Neural progenitor cell (in vitro differentiated cells): ENCODE measurements at regions not wholly inside any gene's neighbourhood (a gene's known extent, or its start where the extent isn't known, plus 50 kb on each side); places are given as distances from the start of the nearest gene placed in this dataset.

Experiments
- DNase-seq: peaks from one replicate; pipeline ENCODE4 v3.0.0-alpha.2; 2016; ENCODE audit warnings: low spot score
- H2AFZ ChIP-seq: fragments of 200-600 bp; sonication (generic); replicated peaks from 2 replicates; pipeline ENCODE4 v1.6.1; 2016; ENCODE audit warnings: antibody characterized with exemption
- H3F3A ChIP-seq: fragments of 200-600 bp; sonication (generic); 2 replicates; pipeline ENCODE4 v1.6.1; 2016; ENCODE audit warnings: antibody characterized with exemption, low read depth
- H3K27ac ChIP-seq: fragments of 200-600 bp; sonication (generic); 2 replicates; pipeline ENCODE4 v1.5.1; 2016; ENCODE audit warnings: mild to moderate bottlenecking
- H3K27me3 ChIP-seq: fragments of 200-600 bp; sonication (generic); 2 replicates; pipeline ENCODE4 v1.6.1; 2016; ENCODE audit warnings: mild to moderate bottlenecking, moderate library complexity
- H3K36me3 ChIP-seq: fragments of 200-600 bp; sonication (generic); 2 replicates; pipeline ENCODE4 v1.5.1; 2016
- H3K4me1 ChIP-seq: fragments of 200-600 bp; sonication (generic); 2 replicates; pipeline ENCODE4 v1.6.1; 2016; ENCODE audit warnings: mixed run types
- H3K4me2 ChIP-seq: fragments of 200-600 bp; sonication (generic); 2 replicates; pipeline ENCODE4 v1.6.1; 2016
- H3K4me3 ChIP-seq: fragments of 200-600 bp; sonication (generic); 2 replicates; pipeline ENCODE4 v1.5.1; 2016
- H3K79me2 ChIP-seq: fragments of 200-600 bp; sonication (generic); 2 replicates; pipeline ENCODE4 v1.6.1; 2016; ENCODE audit warnings: low read depth
- H3K9ac ChIP-seq: fragments of 200-600 bp; sonication (generic); 2 replicates; pipeline ENCODE4 v1.6.1; 2016
- H3K9me3 ChIP-seq: fragments of 200-600 bp; sonication (generic); 2 replicates; pipeline ENCODE4 v1.5.1; 2016; ENCODE audit warnings: low read depth
- H4K20me1 ChIP-seq: fragments of 200-600 bp; sonication (generic); 2 replicates; pipeline ENCODE4 v1.6.1; 2016; ENCODE audit warnings: low read depth
- H3K27ac Mint-ChIP-seq: 3 replicates; pipeline ENCODE4 v1.8.0; 2021; ENCODE audit warnings: mixed read lengths
- H3K27me3 Mint-ChIP-seq: 2 replicates; pipeline ENCODE4 v1.8.0; 2022; ENCODE audit warnings: low read depth, mild to moderate bottlenecking, inconsistent platforms, moderate library complexity, mixed read lengths; ENCODE audit not compliant: insufficient read depth
- H3K36me3 Mint-ChIP-seq: 3 replicates; pipeline ENCODE4 v1.8.0; 2021; ENCODE audit warnings: mixed read lengths
- H3K4me1 Mint-ChIP-seq: 3 replicates; pipeline ENCODE4 v1.8.0; 2021; ENCODE audit warnings: mixed read lengths
- H3K4me3 Mint-ChIP-seq: 3 replicates; pipeline ENCODE4 v1.8.0; 2021; ENCODE audit warnings: mild to moderate bottlenecking, moderate library complexity, mixed read lengths
- H3K9me3 Mint-ChIP-seq: 3 replicates; pipeline ENCODE4 v1.8.0; 2020; ENCODE audit warnings: mixed read lengths
- EZH2 ChIP-seq: fragments of 200-600 bp; sonication (generic); IDR thresholded peaks from 2 replicates; pipeline ENCODE4 v1.6.1; 2017; ENCODE audit warnings: antibody characterized with exemption, mild to moderate bottlenecking, moderate library complexity
- EZH2phosphoT487 ChIP-seq: fragments of 200-600 bp; sonication (generic); IDR thresholded peaks from 2 replicates; pipeline ENCODE4 v1.6.1; 2017; ENCODE audit warnings: antibody characterized with exemption
- TF ChIP-seq, protein P1 (sequence below): fragments of 200-600 bp; sonication (generic); IDR thresholded peaks from 2 replicates; pipeline ENCODE4 v1.5.1; 2017; ENCODE audit warnings: antibody characterized with exemption, mild to moderate bottlenecking

DNA sequence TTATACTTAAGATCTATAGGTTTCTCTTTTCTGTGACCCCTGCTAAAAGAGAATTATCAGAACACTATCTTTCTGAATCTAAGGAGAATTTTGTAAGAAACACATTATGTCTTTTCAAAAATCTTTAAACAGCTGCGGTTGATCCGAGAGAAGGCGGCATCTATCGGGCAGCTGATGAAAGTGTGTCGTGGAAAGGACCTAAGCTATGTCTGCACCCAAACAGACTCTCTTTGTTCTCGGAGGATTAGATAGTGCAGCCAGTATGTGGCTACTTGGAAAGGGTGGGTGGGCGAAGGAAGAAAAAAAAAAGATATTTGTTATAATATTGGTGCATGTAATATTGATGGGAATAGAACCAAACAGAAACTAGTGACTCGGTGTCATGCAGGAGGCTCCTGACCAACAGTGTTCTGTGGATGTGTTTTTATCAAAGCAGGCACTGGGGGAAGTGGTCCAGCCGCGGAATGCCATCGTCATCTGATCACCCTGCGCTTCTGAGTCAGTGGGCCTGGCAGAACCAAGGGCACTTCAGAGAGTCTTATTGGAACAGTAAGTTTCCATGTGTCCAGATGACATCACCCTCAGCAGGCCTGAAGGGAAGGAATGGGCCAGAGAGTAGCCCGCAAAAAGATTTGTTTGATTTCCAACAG lies 509.7 kb upstream of the AKR1E2 start:
- no peaks in the 10 kb centered on the region for H3K9me3 Mint-ChIP-seq
- Histone ChIP-seq H4K20me1 (no peaks in the 10 kb centered on the region), H3K27ac (no peak overlapping the region), H3K4me2 (no peak overlapping the region), H3K9me3 (no peaks in the 10 kb centered on the region), H3F3A (no peaks in the 10 kb centered on the region), H3K36me3 (no peaks in the 10 kb centered on the region), H3K79me2 (no peaks in the 10 kb centered on the region), H2AFZ (no peak overlapping the region), H3K4me1 (no peaks in the 10 kb centered on the region), H3K9ac (no peak overlapping the region), H3K4me3 (no peak overlapping the region), H3K27me3 (no peaks in the 10 kb centered on the region)
- no peak overlapping the region for H3K4me3 Mint-ChIP-seq
- H3K27me3 Mint-ChIP-seq, result no peaks in the 10 kb centered on the region
- H3K27ac Mint-ChIP-seq, result no peak overlapping the region
- no peak for DNase-seq
- TF ChIP-seq EZH2 (no peak), EZH2phosphoT487 (no peak)
- TF ChIP-seq, protein P1, sequence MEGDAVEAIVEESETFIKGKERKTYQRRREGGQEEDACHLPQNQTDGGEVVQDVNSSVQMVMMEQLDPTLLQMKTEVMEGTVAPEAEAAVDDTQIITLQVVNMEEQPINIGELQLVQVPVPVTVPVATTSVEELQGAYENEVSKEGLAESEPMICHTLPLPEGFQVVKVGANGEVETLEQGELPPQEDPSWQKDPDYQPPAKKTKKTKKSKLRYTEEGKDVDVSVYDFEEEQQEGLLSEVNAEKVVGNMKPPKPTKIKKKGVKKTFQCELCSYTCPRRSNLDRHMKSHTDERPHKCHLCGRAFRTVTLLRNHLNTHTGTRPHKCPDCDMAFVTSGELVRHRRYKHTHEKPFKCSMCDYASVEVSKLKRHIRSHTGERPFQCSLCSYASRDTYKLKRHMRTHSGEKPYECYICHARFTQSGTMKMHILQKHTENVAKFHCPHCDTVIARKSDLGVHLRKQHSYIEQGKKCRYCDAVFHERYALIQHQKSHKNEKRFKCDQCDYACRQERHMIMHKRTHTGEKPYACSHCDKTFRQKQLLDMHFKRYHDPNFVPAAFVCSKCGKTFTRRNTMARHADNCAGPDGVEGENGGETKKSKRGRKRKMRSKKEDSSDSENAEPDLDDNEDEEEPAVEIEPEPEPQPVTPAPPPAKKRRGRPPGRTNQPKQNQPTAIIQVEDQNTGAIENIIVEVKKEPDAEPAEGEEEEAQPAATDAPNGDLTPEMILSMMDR, result no peak
- peaks cover 5% of the 10 kb centered on the region for H3K4me1 Mint-ChIP-seq
- no peaks in the 10 kb centered on the region for H3K36me3 Mint-ChIP-seq

DNA sequence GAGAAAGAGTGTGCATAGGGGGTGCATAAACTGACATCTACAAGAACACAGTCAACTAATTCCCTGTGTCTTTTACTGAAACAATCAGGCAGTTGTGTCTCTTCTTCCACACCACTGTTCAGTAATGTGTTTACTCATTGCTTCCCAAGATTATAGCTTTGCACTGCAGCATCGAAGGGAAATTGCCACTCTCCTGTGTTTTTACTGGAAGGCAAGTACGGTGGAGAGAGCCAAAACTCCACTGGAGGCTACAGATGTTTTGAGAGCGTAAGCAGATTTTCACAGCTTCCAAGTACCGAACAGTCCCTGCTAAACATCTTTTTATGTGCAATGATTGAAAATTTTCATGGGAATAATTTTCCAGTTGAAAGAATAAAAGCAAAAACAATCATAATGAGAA lies 510.5 kb upstream of the AKR1E2 start:
- Mint-ChIP-seq H3K4me1 (peaks cover 5% of the 10 kb centered on the region), H3K27ac (no peak overlapping the region), H3K36me3 (no peaks in the 10 kb centered on the region), H3K27me3 (no peaks in the 10 kb centered on the region), H3K4me3 (no peak overlapping the region), H3K9me3 (no peaks in the 10 kb centered on the region)
- Histone ChIP-seq H3F3A (no peaks in the 10 kb centered on the region), H3K79me2 (no peaks in the 10 kb centered on the region), H2AFZ (peak overlapping the region; percentile 33), H3K9me3 (no peaks in the 10 kb centered on the region), H3K4me3 (no peak overlapping the region), H4K20me1 (no peaks in the 10 kb centered on the region), H3K27me3 (no peaks in the 10 kb centered on the region), H3K9ac (no peak overlapping the region), H3K36me3 (no peaks in the 10 kb centered on the region), H3K4me2 (no peak overlapping the region), H3K27ac (no peak overlapping the region), H3K4me1 (no peaks in the 10 kb centered on the region)
- no peak for DNase-seq
- TF ChIP-seq EZH2, result no peak
- TF ChIP-seq, protein P1, result no peak

DNA sequence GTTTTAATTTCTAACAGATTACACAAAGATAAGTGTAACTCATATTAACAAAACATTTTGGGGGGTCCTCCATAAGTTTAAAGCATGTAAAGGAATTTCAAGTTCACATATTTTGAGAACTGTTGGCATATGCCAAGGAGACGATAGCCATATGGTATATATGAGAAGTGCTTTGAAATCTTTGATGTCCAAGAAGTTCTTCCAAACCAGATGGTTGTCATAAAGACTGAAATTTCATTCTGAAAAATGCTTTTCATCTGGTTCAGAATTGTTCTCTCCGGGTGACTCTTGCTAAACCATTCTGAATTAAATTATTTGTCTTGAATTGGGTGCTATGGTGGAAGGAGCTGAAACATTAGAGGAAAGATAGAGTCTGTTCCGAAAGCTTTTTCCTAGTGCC lies 513.0 kb upstream of the AKR1E2 start:
- no peaks in the 10 kb centered on the region for H4K20me1 ChIP-seq
- no peaks in the 10 kb centered on the region for H3K9me3 ChIP-seq
- Mint-ChIP-seq H3K27ac (no peak overlapping the region), H3K9me3 (peaks cover 2% of the 10 kb centered on the region), H3K36me3 (no peaks in the 10 kb centered on the region), H3K4me1 (peaks cover 5% of the 10 kb centered on the region), H3K27me3 (no peaks in the 10 kb centered on the region), H3K4me3 (no peak overlapping the region)
- H3K9ac ChIP-seq, result no peak overlapping the region
- no peak overlapping the region for H3K4me2 ChIP-seq
- H2AFZ ChIP-seq, result no peak overlapping the region
- H3K79me2 ChIP-seq, result no peaks in the 10 kb centered on the region
- no peak overlapping the region for H3K4me3 ChIP-seq
- no peak for DNase-seq
- no peaks in the 10 kb centered on the region for H3F3A ChIP-seq
- H3K36me3 ChIP-seq, result no peaks in the 10 kb centered on the region
- no peak overlapping the region for H3K27ac ChIP-seq
- no peaks in the 10 kb centered on the region for H3K27me3 ChIP-seq
- TF ChIP-seq, protein P1, result no peak
- TF ChIP-seq EZH2phosphoT487 (no peak), EZH2 (no peak)
- no peaks in the 10 kb centered on the region for H3K4me1 ChIP-seq
